Left ventricle myocardium inferior (tissue), 1 donor: ENCODE measurements at regions not wholly inside any gene's neighbourhood (a gene's known extent, or its start where the extent isn't known, plus 50 kb on each side); places are given as distances from the start of the nearest gene placed in this dataset.
"Not testable (repeated sequence)": the region's sequence is repeated elsewhere in the genome, so short reads cannot be mapped to it uniquely, and the experiment has no call there.

ENCODE experiments used
- DNase-seq: peaks from one replicate; pipeline ENCODE4 v3.0.0-alpha.2; 2020
- H3K27ac ChIP-seq: fragments of 200-600 bp; replicated peaks from 2 replicates; pipeline ENCODE4 v1.8.0; 2021
- H3K27me3 ChIP-seq: fragments of 200-600 bp; 2 replicates; pipeline ENCODE4 v1.8.0; 2021; ENCODE audit warnings: low read depth
- H3K36me3 ChIP-seq: fragments of 200-600 bp; 2 replicates; pipeline ENCODE4 v1.8.0; 2021
- H3K4me1 ChIP-seq: fragments of 200-600 bp; 2 replicates; pipeline ENCODE4 v1.8.0; 2021
- H3K4me3 ChIP-seq: fragments of 200-600 bp; 2 replicates; pipeline ENCODE4 v1.8.0; 2021; ENCODE audit warnings: mild to moderate bottlenecking, moderate library complexity
- H3K9me3 ChIP-seq: fragments of 200-600 bp; replicated peaks from 2 replicates; pipeline ENCODE4 v1.8.0; 2021
- intact Hi-C: fragments of 100-400 bp; cut with micrococcal nuclease; formaldehyde crosslinking; loops from one replicate; pipeline ENCODE4 v1.11.0; 2022
- TF ChIP-seq, protein P1 (sequence below): fragments of 200-600 bp; IDR thresholded peaks from 2 replicates; pipeline ENCODE4 v1.8.0; 2021; ENCODE audit warnings: antibody characterized with exemption, mild to moderate bottlenecking, borderline replicate concordance
- donor health status: DM: no; HTN: yes; CAD: no; lungs with severe emphysema.

DNA sequence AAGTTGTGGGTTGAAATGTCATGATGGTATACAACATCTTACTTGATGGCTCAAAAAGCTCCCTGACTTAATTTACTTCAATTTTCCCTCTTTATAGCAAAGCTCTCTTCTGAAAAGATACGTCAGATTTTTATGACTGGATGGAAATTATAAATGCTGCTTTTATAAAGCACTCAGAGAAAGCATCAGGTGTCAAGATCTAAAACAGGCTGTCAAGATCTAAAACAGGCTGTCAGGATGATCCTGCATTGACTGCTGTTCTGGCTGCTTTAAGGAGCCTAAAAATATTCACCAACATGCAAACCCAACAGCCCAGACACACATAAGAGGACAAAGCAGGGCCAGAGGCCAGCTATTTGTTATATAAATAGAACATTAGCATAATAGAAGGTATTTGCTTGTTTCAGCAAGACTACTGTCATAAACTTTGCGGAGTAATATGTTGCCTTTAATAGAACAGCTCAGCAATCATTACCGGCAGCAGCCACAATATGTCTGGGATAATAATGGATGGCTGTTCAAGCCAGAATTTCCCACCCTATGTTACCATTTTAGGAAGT is 77.3 kb upstream of the ANO5 start:
- intact Hi-C loops, result no loop called here
- Histone ChIP-seq H3K4me1 (peaks cover 13% of the 10 kb centered on the region), H3K36me3 (no peaks in the 10 kb centered on the region), H3K4me3 (no peak overlapping the region), H3K27me3 (no peaks in the 10 kb centered on the region), H3K9me3 (no peaks in the 10 kb centered on the region), H3K27ac (peak overlapping the region; percentile 55)
- TF ChIP-seq, protein P1, sequence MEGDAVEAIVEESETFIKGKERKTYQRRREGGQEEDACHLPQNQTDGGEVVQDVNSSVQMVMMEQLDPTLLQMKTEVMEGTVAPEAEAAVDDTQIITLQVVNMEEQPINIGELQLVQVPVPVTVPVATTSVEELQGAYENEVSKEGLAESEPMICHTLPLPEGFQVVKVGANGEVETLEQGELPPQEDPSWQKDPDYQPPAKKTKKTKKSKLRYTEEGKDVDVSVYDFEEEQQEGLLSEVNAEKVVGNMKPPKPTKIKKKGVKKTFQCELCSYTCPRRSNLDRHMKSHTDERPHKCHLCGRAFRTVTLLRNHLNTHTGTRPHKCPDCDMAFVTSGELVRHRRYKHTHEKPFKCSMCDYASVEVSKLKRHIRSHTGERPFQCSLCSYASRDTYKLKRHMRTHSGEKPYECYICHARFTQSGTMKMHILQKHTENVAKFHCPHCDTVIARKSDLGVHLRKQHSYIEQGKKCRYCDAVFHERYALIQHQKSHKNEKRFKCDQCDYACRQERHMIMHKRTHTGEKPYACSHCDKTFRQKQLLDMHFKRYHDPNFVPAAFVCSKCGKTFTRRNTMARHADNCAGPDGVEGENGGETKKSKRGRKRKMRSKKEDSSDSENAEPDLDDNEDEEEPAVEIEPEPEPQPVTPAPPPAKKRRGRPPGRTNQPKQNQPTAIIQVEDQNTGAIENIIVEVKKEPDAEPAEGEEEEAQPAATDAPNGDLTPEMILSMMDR, result no peak
- DNase-seq, result no peak

DNA sequence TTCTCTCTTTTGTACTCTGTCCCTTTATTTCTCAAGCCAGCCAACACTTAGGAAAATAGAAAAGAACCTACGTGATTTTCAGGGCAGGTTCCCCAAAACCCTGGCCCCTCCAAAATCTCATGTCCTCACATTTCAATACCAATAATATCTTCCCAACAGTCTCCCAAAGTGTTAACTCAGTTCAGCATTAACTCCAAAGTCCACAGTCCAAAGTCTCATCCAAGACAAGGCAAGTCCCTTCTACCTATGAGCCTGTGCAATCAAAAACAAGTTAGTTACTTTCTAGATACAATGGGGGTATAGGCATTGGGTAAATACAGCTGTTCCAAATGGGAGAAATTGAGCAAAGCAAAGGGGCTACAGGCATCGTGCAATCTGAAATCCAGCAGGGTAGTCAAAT is 64.9 kb upstream of the ANO5 start:
- DNase-seq, H3K27ac ChIP-seq, H3K4me3 ChIP-seq, H3K27me3 ChIP-seq, intact Hi-C loops, H3K36me3 ChIP-seq, H3K4me1 ChIP-seq: not testable (repeated sequence)
- peaks cover 45% of the 10 kb centered on the region for H3K9me3 ChIP-seq

DNA sequence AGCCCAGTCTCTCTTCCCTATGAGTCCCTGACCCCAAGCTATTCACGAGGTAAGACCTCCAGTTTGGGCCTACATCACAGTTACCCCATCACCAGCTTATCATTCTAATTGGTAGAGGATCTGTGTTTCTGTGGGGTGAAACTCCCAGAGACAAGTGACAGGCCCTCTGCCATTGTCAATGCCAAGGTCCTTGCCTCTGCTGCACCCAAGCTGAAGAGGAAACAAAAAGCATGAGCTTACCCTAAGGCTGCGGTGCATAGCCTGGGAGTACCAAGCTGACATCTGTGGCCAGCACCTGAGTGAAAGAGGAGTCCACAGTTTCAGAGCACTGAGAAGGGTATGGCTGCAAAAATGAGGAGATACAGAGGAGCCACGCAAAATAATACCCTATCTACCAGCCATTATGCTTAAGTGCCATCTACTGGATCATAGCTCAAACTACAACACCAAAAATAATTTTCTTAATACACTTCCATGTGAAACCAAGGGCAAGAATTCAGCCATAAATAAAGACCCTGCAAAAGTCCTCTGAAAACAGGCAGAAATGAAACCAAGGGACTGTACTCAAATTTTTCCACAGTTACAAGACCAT is 62.3 kb upstream of the ANO5 start:
- Histone ChIP-seq H3K9me3 (peaks cover 20% of the 10 kb centered on the region), H3K4me1 (no peaks in the 10 kb centered on the region), H3K36me3 (no peaks in the 10 kb centered on the region), H3K27ac (no peak overlapping the region), H3K4me3 (no peak overlapping the region), H3K27me3 (no peaks in the 10 kb centered on the region)
- TF ChIP-seq, protein P1, result peak; percentile 65
- no peak for DNase-seq
- intact Hi-C loops, result no loop called here

DNA sequence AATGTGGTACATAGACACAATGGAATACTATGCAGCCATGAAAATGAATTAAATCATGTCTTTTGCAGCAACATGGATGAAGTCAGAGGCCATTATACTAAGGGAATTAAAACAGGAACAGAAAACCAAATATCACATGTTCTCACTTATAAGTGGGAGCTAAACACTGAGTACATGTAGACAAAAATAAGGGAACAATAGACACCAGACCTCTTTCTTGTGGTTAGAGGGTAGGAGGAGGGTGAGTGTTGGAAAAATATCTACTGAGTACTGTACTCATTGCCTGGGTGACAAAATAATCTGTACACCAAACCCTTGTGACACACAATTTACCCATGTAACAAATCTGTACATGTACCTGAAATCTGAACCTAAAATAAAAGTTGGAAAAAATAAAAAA is 59.1 kb upstream of the ANO5 start:
- Histone ChIP-seq H3K4me1 (no peaks in the 10 kb centered on the region), H3K36me3 (no peaks in the 10 kb centered on the region), H3K27ac (no peak overlapping the region), H3K9me3 (peaks cover 10% of the 10 kb centered on the region), H3K27me3 (no peaks in the 10 kb centered on the region), H3K4me3 (no peak overlapping the region)
- no peak for DNase-seq
- TF ChIP-seq, protein P1, result no peak
- intact Hi-C loops, result no loop called here

DNA sequence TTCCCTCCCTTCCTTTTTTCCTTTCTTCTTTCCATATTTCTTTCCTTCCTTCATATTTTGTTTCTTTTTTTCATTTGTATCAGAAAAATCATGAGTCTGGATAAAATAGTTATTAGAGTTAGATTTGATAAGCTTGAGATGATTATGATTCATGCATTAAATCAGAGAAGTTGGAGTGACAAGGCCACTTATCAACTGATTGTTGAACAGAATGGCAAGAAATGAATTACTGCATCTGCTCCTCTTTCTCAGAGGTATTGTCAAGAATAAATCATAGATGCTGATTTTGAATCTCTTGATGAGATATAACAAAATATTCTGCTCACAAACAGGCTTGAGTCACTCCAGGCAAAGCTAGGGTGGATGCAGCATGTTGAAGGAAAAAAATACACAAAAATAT is 54.6 kb upstream of the ANO5 start:
- DNase-seq, result no peak
- Histone ChIP-seq H3K4me1 (no peaks in the 10 kb centered on the region), H3K9me3 (no peaks in the 10 kb centered on the region), H3K36me3 (no peaks in the 10 kb centered on the region), H3K4me3 (no peak overlapping the region), H3K27ac (no peak overlapping the region), H3K27me3 (no peaks in the 10 kb centered on the region)
- TF ChIP-seq, protein P1, result no peak
- intact Hi-C loops, result no loop called here
